ENCODE measurements at regions not wholly inside any gene's neighbourhood (a gene's known extent, or its start where the extent isn't known, plus 50 kb on each side); places are given as distances from the start of the nearest gene placed in this dataset.
A peak's percentile ranks its signal among the peaks of the same experiment; 100 is the strongest.
"Not testable (repeated sequence)": the region's sequence is repeated elsewhere in the genome, so short reads cannot be mapped to it uniquely, and the experiment has no call there.

GRCh38 chr3:198146559-198147164 lies 186.6 kb downstream of the LMLN start:
- H3K36me3 Mint-ChIP-seq; H4K20me1 ChIP-seq (ENCODE audit: insufficient read depth, low read length); DNase-seq; H3K4me2 ChIP-seq (replicated peaks; ENCODE audit: extremely low read depth, low read length, poor library complexity, severe bottlenecking); H2AFZ ChIP-seq (ENCODE audit: insufficient read depth, low read depth, low read length, poor library complexity, severe bottlenecking); H3K9ac ChIP-seq (ENCODE audit: insufficient read depth, low read length, poor library complexity, severe bottlenecking); H3K4me3 ChIP-seq (replicated peaks in 1 of 3; ENCODE audit: low read depth in 2 of 3, low read length in 3 of 3); intact Hi-C loops (cut with micrococcal nuclease); H3K27ac ChIP-seq (ENCODE audit: low read depth in 1 of 2, low read length in 2 of 2); H3K79me2 ChIP-seq (ENCODE audit: insufficient read depth, low read length); H3K36me3 ChIP-seq (replicated peaks in 1 of 2; ENCODE audit: control insufficient read depth in 1 of 2, insufficient read depth in 2 of 2, low read length in 2 of 2); H3K9me3 ChIP-seq (replicated peaks in 1 of 2; ENCODE audit: control insufficient read depth in 1 of 2, insufficient read depth in 1 of 2, low read length in 2 of 2); H3K27me3 ChIP-seq (ENCODE audit: control insufficient read depth in 2 of 2, insufficient read depth in 2 of 2, low read length in 2 of 2); H3K9me3 Mint-ChIP-seq; H3K27me3 Mint-ChIP-seq (ENCODE audit: low read depth in 3 of 3): not testable (repeated sequence)
- peak overlapping the region in 3 of 7 donors; percentile 27 to 57 (median 36) for H3K27ac Mint-ChIP-seq
- peak overlapping the region in 1 of 2 donors; percentile 61 for H3K4me3 Mint-ChIP-seq
- peaks cover 30 to 36% of the 10 kb centered on the region in 2 donors for H3K4me1 ChIP-seq (ENCODE audit: control insufficient read depth in 1 of 2, insufficient read depth in 2 of 2, low read length in 2 of 2)
- peaks cover 40% of the 10 kb centered on the region for H3K4me1 Mint-ChIP-seq
- 17% methylated on average over 1 of the region's 9 CpGs for WGBS (ENCODE audit: insufficient coverage)

GRCh38 chr3:198147213-198147612 lies 187.2 kb downstream of the LMLN start:
- H3K4me1 ChIP-seq (ENCODE audit: control insufficient read depth in 1 of 2, insufficient read depth in 2 of 2, low read length in 2 of 2) = peaks cover 35 to 39% of the 10 kb centered on the region in 2 donors
- H3K79me2 ChIP-seq (ENCODE audit: insufficient read depth, low read length); H3K9me3 ChIP-seq (replicated peaks in 1 of 2; ENCODE audit: control insufficient read depth in 1 of 2, insufficient read depth in 1 of 2, low read length in 2 of 2); H3K9ac ChIP-seq (ENCODE audit: insufficient read depth, low read length, poor library complexity, severe bottlenecking); H3K4me3 ChIP-seq (replicated peaks in 1 of 3; ENCODE audit: low read depth in 2 of 3, low read length in 3 of 3); H3K4me3 Mint-ChIP-seq; H2AFZ ChIP-seq (ENCODE audit: insufficient read depth, low read depth, low read length, poor library complexity, severe bottlenecking); H3K36me3 ChIP-seq (replicated peaks in 1 of 2; ENCODE audit: control insufficient read depth in 1 of 2, insufficient read depth in 2 of 2, low read length in 2 of 2); intact Hi-C loops (cut with micrococcal nuclease); H3K36me3 Mint-ChIP-seq; DNase-seq; H3K4me2 ChIP-seq (replicated peaks; ENCODE audit: extremely low read depth, low read length, poor library complexity, severe bottlenecking); H4K20me1 ChIP-seq (ENCODE audit: insufficient read depth, low read length); H3K9me3 Mint-ChIP-seq; H3K27me3 ChIP-seq (ENCODE audit: control insufficient read depth in 2 of 2, insufficient read depth in 2 of 2, low read length in 2 of 2); H3K27me3 Mint-ChIP-seq (ENCODE audit: low read depth in 3 of 3); H3K27ac ChIP-seq (ENCODE audit: low read depth in 1 of 2, low read length in 2 of 2): not testable (repeated sequence)
- Mint-ChIP-seq H3K27ac (peak overlapping the region in 1 of 7 donors; percentile 36), H3K4me1 (peaks cover 43% of the 10 kb centered on the region)
- WGBS (ENCODE audit: insufficient coverage) = no CpG with 5 or more reads among the region's 3 CpGs

- H3K4me3 Mint-ChIP-seq; H3K36me3 Mint-ChIP-seq; H3K36me3 ChIP-seq (replicated peaks in 1 of 2; ENCODE audit: control insufficient read depth in 1 of 2, insufficient read depth in 2 of 2, low read length in 2 of 2); H3K9me3 ChIP-seq (replicated peaks in 1 of 2; ENCODE audit: control insufficient read depth in 1 of 2, insufficient read depth in 1 of 2, low read length in 2 of 2); H3K79me2 ChIP-seq (ENCODE audit: insufficient read depth, low read length); H3K27ac ChIP-seq (ENCODE audit: low read depth in 1 of 2, low read length in 2 of 2); H3K4me2 ChIP-seq (replicated peaks; ENCODE audit: extremely low read depth, low read length, poor library complexity, severe bottlenecking); H3K4me3 ChIP-seq (replicated peaks in 1 of 3; ENCODE audit: low read depth in 2 of 3, low read length in 3 of 3); H3K27me3 ChIP-seq (ENCODE audit: control insufficient read depth in 2 of 2, insufficient read depth in 2 of 2, low read length in 2 of 2); H3K9me3 Mint-ChIP-seq; H3K27me3 Mint-ChIP-seq (ENCODE audit: low read depth in 3 of 3); DNase-seq; H3K9ac ChIP-seq (ENCODE audit: insufficient read depth, low read length, poor library complexity, severe bottlenecking); intact Hi-C loops (cut with micrococcal nuclease); H2AFZ ChIP-seq (ENCODE audit: insufficient read depth, low read depth, low read length, poor library complexity, severe bottlenecking); H4K20me1 ChIP-seq (ENCODE audit: insufficient read depth, low read length): not testable (repeated sequence)
- Mint-ChIP-seq H3K4me1 (peaks cover 48% of the 10 kb centered on the region), H3K27ac (peak overlapping the region in 1 of 7 donors; percentile 35)
- peaks cover 39% of the 10 kb centered on the region in 2 donors for H3K4me1 ChIP-seq (ENCODE audit: control insufficient read depth in 1 of 2, insufficient read depth in 2 of 2, low read length in 2 of 2)
- no CpG with 5 or more reads among the region's 6 CpGs for WGBS (ENCODE audit: insufficient coverage)
These were observed 188.0 kb downstream of the LMLN start for GRCh38 chr3:198147993-198148392.

GRCh38 chr3:198149904-198150303 lies 189.9 kb downstream of the LMLN start:
- H3K36me3 Mint-ChIP-seq; H3K27me3 Mint-ChIP-seq (ENCODE audit: low read depth in 3 of 3); H4K20me1 ChIP-seq (ENCODE audit: insufficient read depth, low read length); H3K9me3 Mint-ChIP-seq; H3K9me3 ChIP-seq (replicated peaks in 1 of 2; ENCODE audit: control insufficient read depth in 1 of 2, insufficient read depth in 1 of 2, low read length in 2 of 2); intact Hi-C loops (cut with micrococcal nuclease); H3K79me2 ChIP-seq (ENCODE audit: insufficient read depth, low read length); H3K9ac ChIP-seq (ENCODE audit: insufficient read depth, low read length, poor library complexity, severe bottlenecking); H3K36me3 ChIP-seq (replicated peaks in 1 of 2; ENCODE audit: control insufficient read depth in 1 of 2, insufficient read depth in 2 of 2, low read length in 2 of 2); H2AFZ ChIP-seq (ENCODE audit: insufficient read depth, low read depth, low read length, poor library complexity, severe bottlenecking); H3K4me2 ChIP-seq (replicated peaks; ENCODE audit: extremely low read depth, low read length, poor library complexity, severe bottlenecking); H3K27me3 ChIP-seq (ENCODE audit: control insufficient read depth in 2 of 2, insufficient read depth in 2 of 2, low read length in 2 of 2); H3K4me3 ChIP-seq (replicated peaks in 1 of 3; ENCODE audit: low read depth in 2 of 3, low read length in 3 of 3): not testable (repeated sequence)
- peaks cover 39 to 40% of the 10 kb centered on the region in 2 donors for H3K4me1 ChIP-seq (ENCODE audit: control insufficient read depth in 1 of 2, insufficient read depth in 2 of 2, low read length in 2 of 2)
- WGBS (ENCODE audit: insufficient coverage) = 17% methylated on average over 1 of the region's 5 CpGs
- H3K4me1 Mint-ChIP-seq = peaks cover 51% of the 10 kb centered on the region
- peak; percentile 84 to 97 (median 93) for DNase-seq
- peak overlapping the region in 1 of 2 donors; percentile 20 for H3K4me3 Mint-ChIP-seq
- peak overlapping the region; percentile 88 to 96 (median 95) for H3K27ac Mint-ChIP-seq
- H3K27ac ChIP-seq (ENCODE audit: low read depth in 1 of 2, low read length in 2 of 2) = peak overlapping the region; percentile 52 to 62

Data from CD14-positive monocyte (primary cell).